Heart left ventricle (tissue), 16 donors: ENCODE measurements at regions not wholly inside any gene's neighbourhood (a gene's known extent, or its start where the extent isn't known, plus 50 kb on each side); places are given as distances from the start of the nearest gene placed in this dataset.
A peak's percentile ranks its signal among the peaks of the same experiment; 100 is the strongest.

Source experiments
- ATAC-seq, 4 donors: fragments of 200-7000 bp; cut with Tn5 transposase; one replicate each; pipeline ENCODE4 v1.9.1; 2020 to 2022; ENCODE audit warnings: moderate library complexity in 4 of 4, mild to moderate bottlenecking in 3 of 4, moderate number of reproducible peaks in 1 of 4
- DNase-seq, 5 donors: peaks; one replicate each; pipeline ENCODE4 v3.0.0-alpha.2; 2020
- H3K27ac ChIP-seq, 12 donors: fragments of 200-600 bp; sonication (generic) in 4 of 12; one replicate each; pipeline versions ENCODE4 v1.5.0 to v1.8.0; 2016 to 2022; ENCODE audit warnings: mild to moderate bottlenecking in 2 of 12
- H3K27me3 ChIP-seq, 9 donors: fragments of 200-600 bp; sonication (generic) in 2 of 9; one replicate each; pipeline versions ENCODE4 v1.5.1 to v1.8.0; 2016 to 2022; ENCODE audit warnings: mild to moderate bottlenecking in 3 of 9
- H3K36me3 ChIP-seq, 9 donors: fragments of 200-600 bp; sonication (generic) in 2 of 9; one replicate each; pipeline versions ENCODE4 v1.5.0 to v1.8.0; 2018 to 2022; ENCODE audit warnings: mild to moderate bottlenecking in 2 of 9
- H3K4me1 ChIP-seq, 12 donors: fragments of 200-600 bp; sonication (generic) in 4 of 12; one replicate each; pipeline versions ENCODE4 v1.5.0 to v1.8.0; 2016 to 2022; ENCODE audit warnings: mild to moderate bottlenecking in 3 of 12
- H3K4me3 ChIP-seq, 12 donors: fragments of 200-600 bp; sonication (generic) in 4 of 12; one replicate each; pipeline versions ENCODE4 v1.5.0 to v1.8.0; 2017 to 2022; ENCODE audit warnings: mild to moderate bottlenecking in 9 of 12, moderate library complexity in 4 of 12
- H3K9me3 ChIP-seq, 12 donors: fragments of 200-600 bp; sonication (generic) in 4 of 12; one replicate each; pipeline versions ENCODE4 v1.5.0 to v1.8.0; 2016 to 2022; ENCODE audit warnings: mild to moderate bottlenecking in 1 of 12
- POLR2A ChIP-seq, 2 donors: fragments of 450-650 bp; IDR thresholded peaks; one replicate each; pipeline ENCODE4 v1.6.1; 2017; ENCODE audit warnings: antibody characterized with exemption in 2 of 2, mild to moderate bottlenecking in 2 of 2, moderate library complexity in 2 of 2
- WGBS, 4 donors: extraction: QIAGEN DNeasy Blood & Tissue Kit in 2 of 4; methylation state at CpG; one replicate each; pipeline versions ENCODE4 v1.1.5 to v1.1.7; 2013 to 2018; 5-methylcytosine and 5-hydroxymethylcytosine counted together
- intact Hi-C, 10 donors: fragments of 100-400 bp; cut with DNase I; formaldehyde crosslinking; loops; one replicate each; pipeline versions ENCODE4 v1.11.1 to v1.14.2; 2022
- TF ChIP-seq, protein P1 (sequence below), 12 donors: fragments of 200-600 bp; sonication (generic) in 4 of 12; IDR thresholded peaks; one replicate each; pipeline versions ENCODE4 v1.5.0 to v1.8.0; 2018 to 2022; ENCODE audit warnings: antibody characterized with exemption in 12 of 12, mild to moderate bottlenecking in 5 of 12
- donor health status: ischemic (EF 13 %, LVEDD 7.1; RV severe dilation, severe dysfunction).
- donor health status: healthy with polysubstance abuse.
- donor health status: DM: no; HTN: yes; CAD: no.
- donor health status: DM: no; HTN: no; CAD: no.
- donor health status: ischemic (EF 25% LVEDD 6.9; RV normal size, moderate dysfunction).
- donor health status: ischemic (EF 25% LVEDD 5.7; RV mildly dilated, moderate dysfunction).
- donor health status: healthy.
- donor health status: DM: yes; HTN: yes; CAD: no.
- donor health status: ischemic (EF 35%, LVEDD 5.7; RV mildly dilated, moderate dysfunction).
- donor health status: nonischemic (EF 11% LVEDD 7.7; RV severe dilation, severe dysfunction).
- donor health status: DM: yes; HTN: yes; CAD: no.
- donor health status: PGD.
- donor health status: ischemic (EF 29% LVEDD 5.4; RV normal size, mild dysfunction).
- donor health status: nonischemic (EF 23%, LVEDD 6.1; RV moderate dilation, normal function).

DNA sequence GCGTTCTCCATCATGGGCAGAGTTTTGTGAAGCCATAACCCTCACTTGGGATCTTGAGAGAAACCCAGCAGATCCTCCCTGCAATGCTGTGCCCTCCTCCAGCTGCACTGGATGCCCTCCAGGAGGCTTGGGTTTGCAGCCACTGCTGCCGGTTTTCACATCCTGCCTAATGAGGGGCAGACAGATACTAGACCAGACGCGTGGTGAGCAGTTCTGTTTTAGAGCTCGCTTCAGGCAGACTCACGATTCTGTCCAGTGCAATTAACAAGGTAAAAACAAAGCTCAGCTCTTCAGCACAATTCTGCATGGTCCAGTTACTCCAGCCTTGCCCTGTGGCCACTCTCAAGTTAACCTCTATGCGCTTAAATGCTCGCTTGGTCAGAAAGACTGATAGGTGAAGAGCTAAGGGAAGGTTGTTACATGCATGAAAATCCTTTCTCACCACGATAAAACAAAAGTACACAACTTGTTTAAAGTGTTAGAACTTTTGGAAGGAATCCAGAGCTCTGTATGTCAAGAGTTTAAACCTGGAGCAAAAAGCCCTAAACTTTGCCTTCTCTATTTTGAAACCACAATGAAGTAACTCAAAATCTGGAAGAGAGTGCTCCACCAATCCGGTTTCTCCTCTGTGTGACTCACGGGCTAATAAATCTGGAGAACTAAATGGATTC is 292.3 kb upstream of the FAT3 start:
- intact Hi-C loops = no loop called here
- H3K4me1 ChIP-seq = no peaks in the 10 kb centered on the region
- H3K36me3 ChIP-seq = no peaks in the 10 kb centered on the region
- H3K27ac ChIP-seq = no peak overlapping the region
- TF ChIP-seq POLR2A (IDR thresholded peaks at IDR 0.05) = no peak
- TF ChIP-seq, protein P1, sequence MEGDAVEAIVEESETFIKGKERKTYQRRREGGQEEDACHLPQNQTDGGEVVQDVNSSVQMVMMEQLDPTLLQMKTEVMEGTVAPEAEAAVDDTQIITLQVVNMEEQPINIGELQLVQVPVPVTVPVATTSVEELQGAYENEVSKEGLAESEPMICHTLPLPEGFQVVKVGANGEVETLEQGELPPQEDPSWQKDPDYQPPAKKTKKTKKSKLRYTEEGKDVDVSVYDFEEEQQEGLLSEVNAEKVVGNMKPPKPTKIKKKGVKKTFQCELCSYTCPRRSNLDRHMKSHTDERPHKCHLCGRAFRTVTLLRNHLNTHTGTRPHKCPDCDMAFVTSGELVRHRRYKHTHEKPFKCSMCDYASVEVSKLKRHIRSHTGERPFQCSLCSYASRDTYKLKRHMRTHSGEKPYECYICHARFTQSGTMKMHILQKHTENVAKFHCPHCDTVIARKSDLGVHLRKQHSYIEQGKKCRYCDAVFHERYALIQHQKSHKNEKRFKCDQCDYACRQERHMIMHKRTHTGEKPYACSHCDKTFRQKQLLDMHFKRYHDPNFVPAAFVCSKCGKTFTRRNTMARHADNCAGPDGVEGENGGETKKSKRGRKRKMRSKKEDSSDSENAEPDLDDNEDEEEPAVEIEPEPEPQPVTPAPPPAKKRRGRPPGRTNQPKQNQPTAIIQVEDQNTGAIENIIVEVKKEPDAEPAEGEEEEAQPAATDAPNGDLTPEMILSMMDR (IDR thresholded peaks at IDR 0.05) = no peak
- no peaks in the 10 kb centered on the region for H3K9me3 ChIP-seq
- ATAC-seq = peak in 1 of 4 donors; percentile 41
- peak overlapping the region in 1 of 12 donors; percentile 15 for H3K4me3 ChIP-seq
- peaks cover 0 to 7% (median 0%) of the 10 kb centered on the region in 9 donors for H3K27me3 ChIP-seq
- peak in 1 of 5 donors; percentile 18 for DNase-seq
- 64 to 81% (median 71%) methylated on average over 8 to 11 of the region's 11 CpGs for WGBS, 4 donors

DNA sequence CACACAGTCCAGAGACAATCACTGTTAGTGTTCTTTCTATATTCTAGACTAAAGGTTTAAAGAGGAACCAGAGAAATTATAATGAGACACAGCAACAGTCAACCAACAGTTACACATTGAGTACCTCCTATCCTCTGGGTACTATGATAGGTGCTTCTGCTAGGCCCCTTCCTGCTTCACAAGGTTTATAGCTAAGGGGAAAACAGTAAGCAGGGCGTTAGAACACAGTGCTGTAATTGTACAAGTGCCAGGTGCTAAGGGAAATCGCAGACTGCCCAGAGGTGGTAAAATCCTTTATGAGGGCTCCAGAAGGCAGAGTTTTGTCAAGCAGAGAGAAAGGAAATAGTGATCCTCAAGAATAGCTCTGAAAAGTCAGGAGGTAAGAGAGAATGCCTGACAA is 297.2 kb upstream of the FAT3 start:
- intact Hi-C loops = no loop called here
- TF ChIP-seq POLR2A (IDR thresholded peaks at IDR 0.05) = no peak
- TF ChIP-seq, protein P1 (IDR thresholded peaks at IDR 0.05) = no peak
- no peaks in the 10 kb centered on the region for H3K9me3 ChIP-seq
- 66 to 85% (median 71%) methylated on average over 2 of the region's 2 CpGs for WGBS, 4 donors
- H3K27me3 ChIP-seq = no peaks in the 10 kb centered on the region
- ATAC-seq = no peak
- no peaks in the 10 kb centered on the region for H3K36me3 ChIP-seq
- peaks cover 0 to 6% (median 0%) of the 10 kb centered on the region in 12 donors for H3K4me1 ChIP-seq
- no peak overlapping the region for H3K4me3 ChIP-seq
- peak overlapping the region in 1 of 12 donors; percentile 61 for H3K27ac ChIP-seq
- DNase-seq = no peak

DNA sequence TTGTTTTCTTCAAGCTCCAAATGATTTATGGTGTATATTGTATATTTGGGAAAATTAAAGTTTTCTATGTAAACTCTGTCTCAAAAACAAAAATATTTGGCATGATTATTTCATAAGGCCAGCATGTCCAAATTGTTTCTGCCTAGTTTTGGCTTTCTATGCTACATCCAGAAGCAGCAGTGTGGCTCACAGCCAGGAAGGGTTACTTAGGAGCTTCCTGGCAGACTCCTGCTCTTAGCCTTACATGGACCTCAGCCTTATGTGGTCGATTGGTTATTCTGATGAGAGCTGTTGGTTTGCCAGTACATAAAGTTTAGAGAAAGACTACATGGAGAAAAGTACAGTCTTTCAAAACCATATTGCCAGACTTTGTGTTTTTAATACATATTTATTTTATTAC is 297.7 kb upstream of the FAT3 start:
- Histone ChIP-seq H3K9me3 (no peaks in the 10 kb centered on the region), H3K36me3 (no peaks in the 10 kb centered on the region), H3K4me3 (no peak overlapping the region), H3K4me1 (peaks cover 0 to 6% (median 0%) of the 10 kb centered on the region in 12 donors), H3K27ac (peak overlapping the region in 1 of 12 donors; percentile 61), H3K27me3 (no peaks in the 10 kb centered on the region)
- 11 to 58% (median 26%) methylated on average over 1 of the region's 1 CpG for WGBS, 4 donors
- DNase-seq (peak in 3 of 5 donors; percentile 10 to 31 (median 24)), ATAC-seq (no peak)
- TF ChIP-seq, protein P1 (IDR thresholded peaks at IDR 0.05) = no peak
- no peak for TF ChIP-seq POLR2A (IDR thresholded peaks at IDR 0.05)
- intact Hi-C loops = no loop called here

DNA sequence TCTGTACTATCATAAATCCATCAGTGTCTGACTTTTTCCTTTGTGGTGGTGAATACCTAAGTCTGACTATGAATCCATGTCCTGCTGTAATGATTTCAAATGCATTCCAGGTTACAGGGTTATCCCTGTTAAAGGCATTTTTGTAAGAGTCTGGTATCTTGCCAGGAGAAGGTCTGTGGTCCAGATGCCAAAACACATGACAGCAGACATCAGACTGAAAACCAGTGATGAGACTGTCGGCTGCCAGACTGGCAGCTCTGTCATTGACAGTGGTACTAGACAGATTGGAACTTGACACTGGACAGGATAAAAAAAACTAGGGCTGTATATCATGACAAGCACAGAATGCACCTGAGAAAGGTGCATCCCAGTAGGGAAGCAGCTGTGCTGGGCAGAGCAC is 301.8 kb upstream of the FAT3 start:
- Histone ChIP-seq H3K36me3 (no peaks in the 10 kb centered on the region), H3K4me1 (peaks cover 0 to 6% (median 0%) of the 10 kb centered on the region in 12 donors), H3K27me3 (no peaks in the 10 kb centered on the region), H3K27ac (no peak overlapping the region), H3K9me3 (no peaks in the 10 kb centered on the region), H3K4me3 (no peak overlapping the region)
- no peak for TF ChIP-seq POLR2A (IDR thresholded peaks at IDR 0.05)
- TF ChIP-seq, protein P1 (IDR thresholded peaks at IDR 0.05) = no peak
- DNase-seq = no peak
- 56 to 77% (median 66%) methylated on average over 1 of the region's 1 CpG for WGBS, 4 donors
- intact Hi-C loops = loop anchor here in 1 of 10 donors (1.0 kb wide), 1 partner anchor 19 kb away; no protein-coding TSS in a partner anchor
- peak in 1 of 4 donors; percentile 26 for ATAC-seq
